GM21526 (cell line): ENCODE measurements at regions not wholly inside any gene's neighbourhood (a gene's known extent, or its start where the extent isn't known, plus 50 kb on each side); places are given as distances from the start of the nearest gene placed in this dataset.

Source experiments
- ATAC-seq: cut with Tn5 transposase; IDR thresholded peaks from one replicate; pipeline ENCODE4 v1.9.1; 2021; ENCODE audit warnings: moderate library complexity; ENCODE audit not compliant: unreplicated experiment, low FRiP score

- no peak for ATAC-seq
Observed at GRCh38 chr2:164439885-164440284, 181.4 kb downstream of the GRB14 start.

GRCh38 chr2:164439235-164439634 lies 182.0 kb downstream of the GRB14 start:
- no peak for ATAC-seq

GRCh38 chr2:164438490-164439205 lies 182.6 kb downstream of the GRB14 start:
- no peak for ATAC-seq

- ATAC-seq: no peak
Observed at GRCh38 chr2:164436131-164436530, 185.2 kb downstream of the GRB14 start.

GRCh38 chr2:164430166-164430783 lies 191.0 kb downstream of the GRB14 start:
- peak; percentile 74 for ATAC-seq

GRCh38 chr2:164429354-164429753 lies 191.9 kb downstream of the GRB14 start:
- no peak for ATAC-seq

- ATAC-seq: no peak
Observed at GRCh38 chr2:164427111-164427510, 194.2 kb downstream of the GRB14 start.

GRCh38 chr2:164420787-164421186 lies 200.5 kb downstream of the GRB14 start:
- no peak for ATAC-seq

- no peak for ATAC-seq
Observed at GRCh38 chr2:164412831-164413230, 208.5 kb downstream of the GRB14 start.

- no peak for ATAC-seq
Observed at GRCh38 chr2:164389411-164389810, 231.9 kb downstream of the GRB14 start.

GRCh38 chr2:164388511-164388910 lies 232.8 kb downstream of the GRB14 start:
- ATAC-seq: peak; percentile 58

GRCh38 chr2:164386231-164386630 lies 235.1 kb downstream of the GRB14 start:
- ATAC-seq: no peak

GRCh38 chr2:164384434-164384833 lies 236.8 kb downstream of the GRB14 start:
- no peak for ATAC-seq

- ATAC-seq: no peak
Observed at GRCh38 chr2:164371916-164372315, 249.4 kb downstream of the GRB14 start.

- no peak for ATAC-seq
Observed at GRCh38 chr2:164369366-164369765, 251.9 kb downstream of the GRB14 start.

GRCh38 chr2:164368896-164369295 lies 252.4 kb downstream of the GRB14 start:
- ATAC-seq: no peak

- no peak for ATAC-seq
Observed at GRCh38 chr2:164363646-164364045, 257.6 kb downstream of the GRB14 start.

- ATAC-seq: no peak
Observed at GRCh38 chr2:164351536-164351935, 269.7 kb downstream of the GRB14 start.

GRCh38 chr2:164335947-164336346 lies 285.3 kb downstream of the GRB14 start:
- no peak for ATAC-seq

GRCh38 chr2:164335128-164335527 lies 286.2 kb downstream of the GRB14 start:
- no peak for ATAC-seq

- no peak for ATAC-seq
Observed at GRCh38 chr2:164328310-164328709, 293.0 kb downstream of the GRB14 start.

- no peak for ATAC-seq
Observed at GRCh38 chr2:164323978-164324377, 297.3 kb downstream of the GRB14 start.
